Smooth muscle cell (in vitro differentiated cells): ENCODE measurements at regions not wholly inside any gene's neighbourhood (a gene's known extent, or its start where the extent isn't known, plus 50 kb on each side); places are given as distances from the start of the nearest gene placed in this dataset.

ENCODE experiments used
- DNase-seq: peaks from one replicate; lab custom pipeline; 2025; ENCODE audit not compliant: unreplicated experiment; lab: John Stamatoyannopoulos, UW
- H2AFZ ChIP-seq: fragments of 200-600 bp; sonication (generic); 2 replicates; pipeline ENCODE4 v1.6.0; 2016; ENCODE audit warnings: antibody characterized with exemption, low read depth, mild to moderate bottlenecking
- H3F3A ChIP-seq: fragments of 200-600 bp; sonication (generic); 2 replicates; pipeline ENCODE4 v1.6.0; 2017; ENCODE audit warnings: antibody characterized with exemption, low read depth
- H3K27ac ChIP-seq: fragments of 200-600 bp; sonication (generic); 2 replicates; pipeline ENCODE4 v1.5.1; 2016; ENCODE audit warnings: low read depth, mild to moderate bottlenecking
- H3K27me3 ChIP-seq: fragments of 200-600 bp; sonication (generic); 2 replicates; pipeline ENCODE4 v1.6.1; 2016; ENCODE audit warnings: low read depth, mild to moderate bottlenecking
- H3K36me3 ChIP-seq: fragments of 200-600 bp; sonication (generic); 2 replicates; pipeline ENCODE4 v1.5.1; 2016; ENCODE audit warnings: low read depth
- H3K4me1 ChIP-seq: fragments of 200-600 bp; sonication (generic); 2 replicates; pipeline ENCODE4 v1.5.1; 2016; ENCODE audit warnings: low read depth
- H3K4me2 ChIP-seq: fragments of 200-600 bp; sonication (generic); 2 replicates; pipeline ENCODE4 v1.6.0; 2016; ENCODE audit warnings: mild to moderate bottlenecking
- H3K4me3 ChIP-seq: fragments of 200-600 bp; sonication (generic); 2 replicates; pipeline ENCODE4 v1.5.1; 2016; ENCODE audit warnings: mild to moderate bottlenecking
- H3K79me2 ChIP-seq: fragments of 200-600 bp; sonication (generic); 2 replicates; pipeline ENCODE4 v1.6.0; 2016; ENCODE audit warnings: low read depth, mild to moderate bottlenecking
- H3K9ac ChIP-seq: fragments of 200-600 bp; sonication (generic); 2 replicates; pipeline ENCODE4 v1.6.0; 2016; ENCODE audit warnings: low read depth
- H3K9me3 ChIP-seq: fragments of 200-600 bp; sonication (generic); replicated peaks from 2 replicates; pipeline ENCODE4 v1.5.1; 2016; ENCODE audit warnings: low read depth
- H4K20me1 ChIP-seq: fragments of 200-600 bp; sonication (generic); 2 replicates; pipeline ENCODE4 v1.6.0; 2016; ENCODE audit warnings: low read depth
- CTCF ChIP-seq: fragments of 200-600 bp; sonication (generic); IDR thresholded peaks from 2 replicates; pipeline ENCODE4 v1.5.1; 2017; ENCODE audit warnings: borderline replicate concordance, mild to moderate bottlenecking, antibody characterized with exemption; ENCODE audit not compliant: insufficient read depth, poor library complexity, severe bottlenecking
- WGBS: methylation state at CpG from one replicate; pipeline ENCODE4 v1.1.7; 2016; ENCODE audit warnings: low lambda C conversion rate; 5-methylcytosine and 5-hydroxymethylcytosine counted together

GRCh38 chr6:113437566-113437965, 419.6 kb upstream of the MARCKS start:
- WGBS, result 61% methylated on average over 3 of the region's 3 CpGs
- H3K4me2 ChIP-seq, result no peak overlapping the region
- H3K9ac ChIP-seq, result no peak overlapping the region
- DNase-seq, result no peak
- H3K27me3 ChIP-seq, result no peaks in the 10 kb centered on the region
- no peaks in the 10 kb centered on the region for H3K79me2 ChIP-seq
- no peaks in the 10 kb centered on the region for H3K36me3 ChIP-seq
- no peak for TF ChIP-seq CTCF
- H3K9me3 ChIP-seq, result no peaks in the 10 kb centered on the region
- no peak overlapping the region for H2AFZ ChIP-seq
- peaks cover 5% of the 10 kb centered on the region for H3F3A ChIP-seq
- H3K4me1 ChIP-seq, result peaks cover 4% of the 10 kb centered on the region
- H3K4me3 ChIP-seq, result no peak overlapping the region
- no peaks in the 10 kb centered on the region for H4K20me1 ChIP-seq
- no peak overlapping the region for H3K27ac ChIP-seq

- Histone ChIP-seq H3K27me3 (no peaks in the 10 kb centered on the region), H3K4me3 (no peak overlapping the region), H3F3A (no peaks in the 10 kb centered on the region), H3K36me3 (no peaks in the 10 kb centered on the region), H2AFZ (no peak overlapping the region), H3K4me1 (peaks cover 4% of the 10 kb centered on the region), H3K4me2 (no peak overlapping the region), H3K9me3 (no peaks in the 10 kb centered on the region), H3K27ac (no peak overlapping the region), H3K9ac (no peak overlapping the region), H4K20me1 (no peaks in the 10 kb centered on the region), H3K79me2 (no peaks in the 10 kb centered on the region)
- no peak for DNase-seq
- no peak for TF ChIP-seq CTCF
- WGBS, result 87% methylated on average over 7 of the region's 7 CpGs
These were observed 417.3 kb upstream of the MARCKS start for GRCh38 chr6:113439866-113440265.

GRCh38 chr6:113442040-113442439, 415.1 kb upstream of the MARCKS start:
- Histone ChIP-seq H3K27me3 (no peaks in the 10 kb centered on the region), H3K27ac (no peak overlapping the region), H3K9ac (no peak overlapping the region), H3K36me3 (no peaks in the 10 kb centered on the region), H3F3A (no peaks in the 10 kb centered on the region), H3K4me3 (no peak overlapping the region), H3K9me3 (no peaks in the 10 kb centered on the region), H3K4me1 (peaks cover 8% of the 10 kb centered on the region), H3K79me2 (no peaks in the 10 kb centered on the region), H2AFZ (no peak overlapping the region), H4K20me1 (no peaks in the 10 kb centered on the region), H3K4me2 (no peak overlapping the region)
- TF ChIP-seq CTCF, result no peak
- 79% methylated on average over 1 of the region's 1 CpG for WGBS
- DNase-seq, result no peak

GRCh38 chr6:113445201-113445600, 411.9 kb upstream of the MARCKS start:
- H3K9me3 ChIP-seq, result no peaks in the 10 kb centered on the region
- no peak for TF ChIP-seq CTCF

More at GRCh38 chr6:113445201-113445600, 411.9 kb upstream of the MARCKS start:
- H3K79me2 ChIP-seq, result no peaks in the 10 kb centered on the region
- no peak overlapping the region for H3K4me3 ChIP-seq
- no peaks in the 10 kb centered on the region for H3K36me3 ChIP-seq
- no peak overlapping the region for H3K9ac ChIP-seq
- no peaks in the 10 kb centered on the region for H3K27me3 ChIP-seq
- peaks cover 8% of the 10 kb centered on the region for H3K4me1 ChIP-seq
- no peak overlapping the region for H3K4me2 ChIP-seq
- no peak for DNase-seq
- no peaks in the 10 kb centered on the region for H4K20me1 ChIP-seq
- peaks cover 6% of the 10 kb centered on the region for H3F3A ChIP-seq
- H3K27ac ChIP-seq, result no peak overlapping the region
- WGBS, result 96% methylated on average over 3 of the region's 3 CpGs
- no peak overlapping the region for H2AFZ ChIP-seq
